ENCODE measurements at regions not wholly inside any gene's neighbourhood (a gene's known extent, or its start where the extent isn't known, plus 50 kb on each side); places are given as distances from the start of the nearest gene placed in this dataset.
A peak's percentile ranks its signal among the peaks of the same experiment; 100 is the strongest.

DNA sequence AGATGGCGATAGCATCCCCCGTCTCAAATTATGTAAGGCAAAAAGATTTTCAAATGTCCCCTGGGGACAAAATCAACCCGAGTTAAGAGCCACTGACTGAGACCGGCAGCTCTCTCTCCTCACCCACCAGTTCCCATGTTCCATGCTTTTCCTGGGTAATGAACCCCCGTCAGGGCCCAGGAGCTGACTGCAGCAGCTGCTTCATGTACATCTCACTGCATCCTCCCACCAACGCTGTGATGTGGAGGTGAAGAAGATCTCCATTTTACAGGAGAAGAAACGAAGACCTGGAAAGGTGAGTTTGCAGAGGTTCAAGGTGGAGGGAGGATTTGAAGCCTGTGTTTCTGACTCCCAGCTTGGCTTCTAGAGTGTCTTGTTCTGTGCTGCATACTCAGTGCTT is 481.1 kb downstream of the MIAT start:
- DNase-seq (ENCODE audit: low read depth), result no peak

DNA sequence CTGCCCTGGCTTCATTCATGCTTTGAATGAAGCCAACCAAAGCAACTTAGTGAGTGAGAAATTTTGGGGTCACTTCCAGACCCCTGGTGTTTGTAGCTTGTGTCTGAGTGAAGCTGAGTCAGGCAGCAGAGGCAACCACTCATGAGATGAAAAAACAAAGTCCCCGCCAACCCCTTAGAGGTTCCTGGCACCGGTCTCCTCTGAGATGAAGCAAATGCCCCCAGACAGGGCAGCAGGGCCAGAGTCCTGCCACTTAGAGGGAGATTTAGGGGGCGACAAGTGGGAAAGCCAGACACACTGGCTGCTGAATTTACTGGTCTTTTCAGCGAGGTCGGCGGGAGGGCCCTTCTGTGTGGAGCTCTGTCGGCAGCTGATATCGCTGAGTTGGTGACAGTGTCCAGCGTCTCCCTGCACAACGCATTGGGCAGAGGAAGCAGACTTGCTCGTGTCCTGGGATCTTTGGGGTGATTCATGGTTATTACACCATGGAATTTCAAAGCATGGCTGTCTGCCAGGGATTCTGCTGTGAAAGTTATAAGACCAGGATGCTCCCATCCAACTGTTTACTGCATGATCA is 482.6 kb downstream of the MIAT start:
- peak; percentile 93 for DNase-seq (ENCODE audit: low read depth)

DNA sequence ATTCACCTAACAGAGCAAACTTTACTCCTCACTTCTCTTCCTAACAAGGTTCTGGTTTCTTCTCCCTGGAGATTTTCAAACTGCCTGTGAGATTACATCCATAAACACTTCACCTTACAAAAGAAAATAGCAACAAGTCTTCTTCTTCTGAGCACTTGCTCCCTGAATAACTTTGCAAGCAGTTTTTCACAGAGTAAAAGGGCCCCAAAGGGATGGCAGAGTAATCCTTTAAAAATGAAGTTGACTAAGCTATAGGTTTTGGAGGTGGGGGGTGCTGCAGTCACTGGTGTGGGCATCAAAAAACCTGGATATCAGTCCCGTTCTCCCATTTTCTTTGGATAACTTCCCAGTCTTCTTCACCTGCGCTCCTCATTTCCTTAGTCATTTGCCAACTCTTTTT is 484.9 kb downstream of the MIAT start:
- no peak for DNase-seq (ENCODE audit: low read depth)

DNA sequence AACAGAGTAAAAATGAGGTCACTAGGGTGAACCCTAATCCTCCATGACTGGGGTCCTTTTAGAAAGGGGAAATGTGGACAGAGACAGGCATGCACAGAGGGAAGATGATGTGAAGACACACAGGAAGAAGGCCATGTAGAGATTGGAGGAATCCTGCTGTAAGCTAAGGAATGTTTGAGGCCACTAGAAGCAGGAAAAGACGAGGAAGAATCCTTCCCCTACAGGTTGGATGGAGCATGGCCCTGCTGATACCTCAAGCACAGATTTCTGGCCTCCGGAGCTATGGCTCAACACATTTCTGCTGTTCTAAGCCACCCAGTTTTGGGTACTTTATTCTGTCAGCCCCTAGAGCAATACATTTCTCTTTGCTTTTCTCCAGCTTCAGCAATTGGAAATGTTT is 486.9 kb downstream of the MIAT start:
- DNase-seq (ENCODE audit: low read depth), result no peak

DNA sequence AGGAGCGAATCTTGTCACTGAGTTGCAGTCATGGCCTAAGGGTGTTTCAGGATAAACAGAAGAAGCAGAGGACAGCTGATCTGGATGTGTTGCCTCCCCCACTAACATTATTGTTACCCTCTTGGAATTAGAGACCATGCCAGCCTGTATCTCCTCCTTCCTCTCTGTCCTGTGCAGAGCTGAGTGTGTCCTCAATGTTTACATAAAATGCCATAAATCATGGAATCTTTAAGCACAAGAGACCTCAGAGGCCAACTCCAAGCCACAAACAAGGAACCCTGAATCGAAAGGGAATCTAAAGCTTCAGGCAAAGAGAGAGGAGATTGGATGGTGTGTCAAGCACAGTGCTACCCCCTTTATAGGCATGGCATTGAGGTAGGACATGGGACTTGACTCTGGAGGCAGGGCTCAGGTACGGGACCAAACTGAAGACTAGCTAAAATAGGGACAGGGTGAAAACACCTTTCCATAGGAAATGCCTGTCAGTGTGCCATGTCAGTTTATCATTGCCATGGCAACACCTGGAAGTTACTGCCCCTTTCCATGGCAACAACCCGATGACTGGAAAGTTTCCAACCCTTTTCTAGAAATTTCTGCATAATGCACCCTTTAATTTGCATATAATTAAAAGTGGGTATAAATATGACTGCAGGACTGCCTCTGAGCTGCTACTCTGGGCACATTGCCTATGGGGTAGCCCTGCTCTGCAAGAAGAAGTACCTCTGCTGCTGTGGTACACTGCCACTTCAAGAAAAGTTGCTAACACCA is 489.7 kb downstream of the MIAT start:
- DNase-seq (ENCODE audit: low read depth), result no peak

DNA sequence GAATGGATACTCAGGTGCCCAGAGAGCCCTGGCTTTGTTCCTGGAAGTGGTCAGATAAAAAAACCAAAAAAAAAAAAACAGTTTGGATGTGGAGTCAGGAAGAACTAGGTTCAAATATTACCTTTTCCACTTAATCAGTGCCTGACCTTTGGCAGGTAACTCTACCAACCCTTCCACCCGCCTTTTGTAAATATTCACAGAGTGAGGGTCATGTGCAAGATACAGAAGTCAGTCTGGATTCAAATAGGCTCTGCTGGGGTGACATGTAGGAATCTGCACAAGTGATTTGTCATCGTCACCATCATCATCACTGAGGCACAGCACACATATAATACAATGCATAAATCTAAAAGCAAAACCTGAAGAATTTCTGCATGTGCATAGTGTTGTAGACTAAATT is 490.7 kb downstream of the MIAT start:
- DNase-seq (ENCODE audit: low read depth), result no peak

DNA sequence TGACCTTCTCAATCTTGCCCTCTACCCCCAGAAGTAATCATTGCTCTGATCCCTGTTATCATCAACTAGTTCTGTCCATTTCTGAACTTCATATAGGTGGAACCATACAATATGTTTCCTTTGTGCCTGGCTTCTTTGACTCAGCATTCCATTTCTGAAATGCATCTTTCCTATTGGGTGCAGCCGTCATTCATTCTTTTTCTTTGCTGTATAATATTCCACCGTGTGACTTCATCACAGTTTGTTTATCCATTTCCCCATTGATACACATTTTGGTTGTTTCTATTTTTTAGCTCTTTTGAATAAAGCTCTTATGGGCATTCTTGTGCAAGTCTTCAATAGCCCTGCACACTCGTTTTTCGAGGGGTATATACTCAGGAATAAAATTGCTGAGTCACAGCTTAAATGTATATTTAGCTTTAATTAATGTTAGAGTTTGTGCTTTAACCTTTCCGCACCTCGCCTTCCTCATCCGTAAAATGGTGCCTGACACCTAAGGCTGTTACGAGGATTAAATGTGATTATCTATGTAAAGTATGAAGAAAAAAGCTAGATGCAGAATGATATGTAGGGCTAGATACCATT is 491.6 kb downstream of the MIAT start:
- DNase-seq (ENCODE audit: low read depth), result no peak

DNA sequence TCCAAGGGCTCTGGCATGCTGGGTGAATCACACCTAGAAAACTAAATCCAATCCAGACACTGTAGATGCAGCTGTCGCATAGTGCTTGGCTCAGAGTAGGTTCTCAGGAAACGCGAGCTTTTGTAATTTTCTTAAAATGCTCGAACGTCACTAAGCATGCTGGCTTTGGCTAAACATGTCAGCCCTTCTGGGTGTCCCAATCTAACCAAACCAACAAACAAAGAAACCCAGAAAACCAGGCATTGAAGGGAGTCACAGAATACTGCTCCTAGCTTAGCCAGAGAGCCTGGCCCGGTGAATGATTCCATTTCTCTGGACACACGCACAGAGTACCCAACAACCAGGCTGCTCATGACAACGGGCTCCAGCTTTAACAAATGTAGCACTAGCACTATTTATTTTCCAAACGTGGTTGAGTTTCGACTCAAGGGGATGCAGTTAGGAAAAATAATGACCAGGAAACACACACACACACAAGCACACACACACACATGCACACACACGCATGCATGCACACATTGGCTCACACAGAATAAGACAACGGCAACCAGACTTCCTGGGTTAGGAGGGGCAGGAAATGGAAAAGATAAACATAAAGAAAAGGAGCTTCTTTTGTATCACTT is 492.6 kb downstream of the MIAT start:
- DNase-seq (ENCODE audit: low read depth), result peak; percentile 81

DNA sequence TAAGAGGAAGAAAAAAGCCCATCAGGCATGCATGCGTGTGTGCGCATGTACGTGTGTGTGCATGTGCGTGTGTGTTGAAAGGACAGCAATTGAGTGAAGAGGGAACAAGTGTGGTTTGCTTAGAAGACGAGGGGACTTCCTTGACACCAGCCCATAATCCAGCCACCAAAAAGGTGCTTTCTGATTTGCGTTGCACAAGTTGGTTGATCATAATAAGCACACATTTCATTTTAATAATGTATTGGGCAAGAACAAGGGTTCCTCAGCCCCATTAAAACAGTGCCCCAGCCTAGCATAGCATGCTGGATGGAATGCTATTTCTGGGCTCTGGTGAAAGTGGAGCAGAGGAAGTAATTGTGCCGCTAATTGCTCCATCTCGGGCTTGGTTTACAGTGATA is 493.2 kb downstream of the MIAT start:
- DNase-seq (ENCODE audit: low read depth), result no peak

DNA sequence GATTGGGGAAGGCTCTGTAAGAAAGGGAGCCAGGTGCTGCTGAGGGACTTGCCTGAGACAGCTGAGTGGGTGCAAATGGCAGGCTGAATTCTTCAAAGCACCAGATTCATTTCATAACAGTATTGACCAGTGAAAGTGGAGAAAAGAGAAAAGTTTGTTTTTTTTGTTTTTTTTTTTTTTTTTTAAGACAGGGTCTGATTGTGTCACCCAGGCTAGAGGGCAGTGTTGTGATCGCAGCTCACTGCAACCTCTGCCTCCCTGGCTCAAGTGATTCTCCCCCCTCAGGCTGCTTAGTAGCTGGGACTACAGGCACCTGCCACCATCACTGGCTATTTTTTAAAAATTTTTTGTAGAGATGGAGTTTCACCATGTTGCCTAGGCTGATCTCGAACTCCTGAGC is 494.0 kb downstream of the MIAT start:
- DNase-seq (ENCODE audit: low read depth), result no peak

DNA sequence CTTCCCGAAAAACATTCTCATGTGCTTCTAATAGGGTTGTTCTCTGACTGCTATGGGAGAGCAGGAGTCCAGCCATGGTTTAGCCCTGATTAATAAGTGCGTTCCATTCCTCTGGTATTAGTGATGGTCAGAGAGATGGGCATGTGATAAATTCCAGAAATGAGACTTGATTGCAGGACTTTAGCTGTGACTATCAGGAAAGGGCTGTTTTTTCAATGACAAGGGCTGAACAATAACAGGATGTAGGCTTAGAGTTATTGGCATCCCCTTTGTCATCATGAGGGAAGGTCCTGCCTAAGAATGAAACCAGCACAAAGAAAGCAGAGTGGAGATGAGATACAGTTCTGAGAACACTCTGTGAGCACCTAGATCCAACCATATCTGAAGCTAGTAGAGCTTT is 494.6 kb downstream of the MIAT start:
- no peak for DNase-seq (ENCODE audit: low read depth)

DNA sequence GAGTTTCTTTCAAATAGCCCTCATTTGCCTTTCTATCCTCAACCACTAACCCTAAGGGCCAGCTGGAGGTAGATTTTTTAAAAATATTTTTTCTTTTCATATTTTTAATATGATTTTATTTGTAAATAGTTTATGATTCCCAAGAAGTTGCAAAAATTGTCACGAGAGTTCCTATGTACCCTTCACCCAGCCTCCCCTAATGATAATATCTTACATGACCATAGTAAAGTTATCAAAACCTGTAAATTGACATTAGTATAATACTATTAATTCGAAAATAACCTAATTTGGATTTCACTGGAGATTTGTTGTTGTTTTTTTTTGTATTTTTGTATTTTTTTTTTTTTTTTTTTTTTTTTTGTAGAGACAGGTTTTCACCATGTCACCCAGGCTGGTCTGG is 495.5 kb downstream of the MIAT start:
- no peak for DNase-seq (ENCODE audit: low read depth)

DNA sequence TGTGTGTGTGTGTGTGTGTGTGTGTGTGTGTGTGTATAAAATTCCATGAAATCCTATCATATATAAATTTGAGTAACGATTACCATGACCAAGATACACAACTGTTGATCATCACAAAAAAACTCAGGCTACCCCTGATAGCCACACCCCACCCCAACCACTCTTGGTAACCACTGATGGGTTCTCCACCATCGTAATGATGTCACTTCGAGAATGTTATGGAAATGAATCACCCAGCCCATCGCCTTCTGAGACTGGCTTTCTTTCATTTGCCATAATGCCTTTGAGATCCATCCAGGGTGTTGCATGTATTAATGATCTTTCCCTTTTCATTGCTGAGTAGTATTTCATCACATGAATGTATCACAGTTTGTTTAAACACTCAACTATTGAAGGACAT is 496.0 kb downstream of the MIAT start:
- DNase-seq (ENCODE audit: low read depth), result peak; percentile 31

DNA sequence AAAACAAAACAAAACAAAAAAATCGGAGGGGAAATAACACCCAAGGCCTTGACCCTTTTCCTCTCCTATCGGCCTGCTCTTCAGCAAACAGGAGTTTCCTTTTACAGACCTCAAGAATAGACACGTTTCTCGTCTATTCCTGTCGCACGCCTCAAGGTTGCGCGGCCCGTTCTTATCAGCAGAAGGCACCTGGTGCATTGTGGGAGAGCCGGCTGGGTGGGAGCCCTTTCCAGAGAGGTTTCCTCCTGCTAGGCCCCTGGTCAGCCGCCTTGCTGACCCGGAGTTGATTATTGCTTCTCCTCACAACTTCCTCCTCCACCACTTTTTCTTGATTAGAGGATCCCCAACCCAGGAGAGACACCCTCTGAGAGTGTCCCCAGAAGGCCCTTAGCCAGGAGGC is 497.3 kb downstream of the MIAT start:
- no peak for DNase-seq (ENCODE audit: low read depth)

DNA sequence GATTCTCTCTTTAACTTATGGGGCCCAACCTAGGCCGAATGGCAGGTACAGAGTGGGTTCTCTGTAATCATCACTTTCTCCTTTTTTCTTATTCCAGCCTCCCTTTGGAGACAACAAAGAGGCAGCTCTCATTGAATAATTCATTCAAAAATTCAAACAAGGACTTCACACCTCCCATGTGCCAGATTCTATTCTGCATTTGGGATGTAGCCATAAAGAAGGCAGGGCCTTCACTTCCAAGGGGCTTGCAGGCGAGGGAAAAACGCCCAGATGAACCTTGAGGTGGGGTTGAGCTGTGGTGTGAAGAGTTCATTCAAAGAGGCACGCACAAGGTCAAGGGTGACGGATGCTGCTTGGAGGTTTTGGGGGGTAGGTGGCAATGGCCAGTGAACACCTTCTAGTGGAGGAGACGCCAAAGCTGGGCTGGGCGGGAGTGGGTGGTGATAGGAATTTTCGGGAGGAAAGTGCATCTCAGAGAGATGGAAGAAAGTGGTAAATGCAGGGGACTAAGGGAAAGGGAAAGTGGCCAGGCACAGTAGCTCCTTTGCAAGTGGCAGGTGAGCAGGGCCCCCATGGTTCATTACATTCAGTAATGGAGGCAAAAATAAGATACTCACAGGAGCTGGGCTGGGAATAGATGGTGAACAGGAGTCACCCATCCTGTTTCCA is 499.6 kb downstream of the MIAT start:
- no peak for DNase-seq (ENCODE audit: low read depth)

DNA sequence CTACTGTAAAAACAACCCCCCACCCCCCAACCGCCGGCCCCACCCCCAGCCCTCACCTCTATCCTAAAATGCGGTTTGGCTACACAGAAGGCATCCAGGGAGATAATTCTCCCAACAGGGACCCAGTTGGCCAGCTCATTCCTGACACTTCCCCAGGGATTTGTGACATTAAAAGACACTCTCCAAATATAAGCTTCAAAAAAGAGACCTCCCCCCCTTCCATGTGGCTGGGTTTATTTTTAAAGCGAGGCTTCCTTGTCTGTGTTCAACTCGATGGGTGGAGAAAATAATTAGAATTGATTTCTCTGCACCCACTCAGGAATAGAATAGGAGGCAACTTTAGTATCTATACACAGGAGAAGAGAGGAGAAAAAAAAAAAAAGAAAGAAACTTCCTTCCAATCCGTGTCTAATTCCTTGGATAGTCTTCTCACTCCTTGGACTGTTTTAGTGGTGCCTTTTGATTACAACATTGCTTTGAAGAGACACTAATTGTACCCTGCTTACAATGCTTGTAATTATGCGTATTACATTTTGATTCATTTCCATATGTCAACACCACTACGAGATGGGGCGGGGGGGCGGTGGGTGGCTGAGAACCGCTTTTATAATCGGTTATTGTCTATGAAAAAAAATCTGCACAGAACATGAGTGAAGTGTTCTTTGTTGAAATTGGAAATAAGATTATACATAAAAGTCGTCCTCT is 500.4 kb downstream of the MIAT start:
- DNase-seq (ENCODE audit: low read depth), result no peak

DNA sequence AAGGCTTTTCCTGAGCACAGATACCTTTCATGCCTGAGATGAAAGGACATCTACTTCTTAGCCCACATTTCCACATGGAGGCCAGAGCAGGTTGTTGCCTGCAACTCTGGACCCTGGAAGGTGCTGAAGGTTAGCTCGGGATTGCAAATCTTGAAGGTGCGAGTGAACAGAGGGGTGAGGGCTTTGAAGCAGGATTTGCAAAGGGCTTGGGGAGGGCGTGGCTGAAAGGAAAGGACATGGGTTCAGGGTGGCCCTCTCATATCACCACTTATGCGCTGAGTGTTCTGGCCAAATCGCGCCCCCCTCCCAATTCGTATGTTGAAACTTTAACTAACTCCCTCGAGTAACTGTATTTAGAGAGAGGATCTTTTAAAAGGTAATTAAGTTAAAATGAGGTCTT is 501.6 kb downstream of the MIAT start:
- no peak for DNase-seq (ENCODE audit: low read depth)

DNA sequence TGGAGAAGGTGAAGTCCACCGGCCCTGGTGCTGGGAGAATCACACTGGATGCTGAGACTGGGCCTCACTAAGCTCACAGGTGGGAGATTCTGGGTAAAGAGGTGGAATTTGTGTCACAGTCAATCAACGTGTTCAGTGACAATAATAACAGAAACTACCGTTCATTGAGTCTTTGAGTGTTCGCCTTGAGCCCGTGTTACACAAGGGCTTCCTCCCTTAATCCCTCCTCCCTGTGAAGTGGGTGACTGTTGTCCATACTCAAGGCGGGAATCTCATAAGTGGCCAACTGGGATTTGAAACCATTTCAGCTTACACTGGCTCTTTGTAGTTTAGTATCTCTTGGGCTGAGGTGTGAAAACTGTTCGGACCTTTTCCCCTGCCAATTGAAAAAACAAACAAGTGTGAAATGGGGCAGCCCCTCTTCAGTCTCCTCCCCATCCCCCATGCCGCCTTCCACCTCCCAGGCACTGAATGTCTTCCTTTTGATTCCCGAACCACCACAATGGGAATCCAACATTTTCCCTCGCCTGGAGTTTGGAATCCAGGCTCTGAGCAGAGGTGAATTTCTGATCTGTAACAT is 502.4 kb downstream of the MIAT start:
- DNase-seq (ENCODE audit: low read depth), result no peak

DNA sequence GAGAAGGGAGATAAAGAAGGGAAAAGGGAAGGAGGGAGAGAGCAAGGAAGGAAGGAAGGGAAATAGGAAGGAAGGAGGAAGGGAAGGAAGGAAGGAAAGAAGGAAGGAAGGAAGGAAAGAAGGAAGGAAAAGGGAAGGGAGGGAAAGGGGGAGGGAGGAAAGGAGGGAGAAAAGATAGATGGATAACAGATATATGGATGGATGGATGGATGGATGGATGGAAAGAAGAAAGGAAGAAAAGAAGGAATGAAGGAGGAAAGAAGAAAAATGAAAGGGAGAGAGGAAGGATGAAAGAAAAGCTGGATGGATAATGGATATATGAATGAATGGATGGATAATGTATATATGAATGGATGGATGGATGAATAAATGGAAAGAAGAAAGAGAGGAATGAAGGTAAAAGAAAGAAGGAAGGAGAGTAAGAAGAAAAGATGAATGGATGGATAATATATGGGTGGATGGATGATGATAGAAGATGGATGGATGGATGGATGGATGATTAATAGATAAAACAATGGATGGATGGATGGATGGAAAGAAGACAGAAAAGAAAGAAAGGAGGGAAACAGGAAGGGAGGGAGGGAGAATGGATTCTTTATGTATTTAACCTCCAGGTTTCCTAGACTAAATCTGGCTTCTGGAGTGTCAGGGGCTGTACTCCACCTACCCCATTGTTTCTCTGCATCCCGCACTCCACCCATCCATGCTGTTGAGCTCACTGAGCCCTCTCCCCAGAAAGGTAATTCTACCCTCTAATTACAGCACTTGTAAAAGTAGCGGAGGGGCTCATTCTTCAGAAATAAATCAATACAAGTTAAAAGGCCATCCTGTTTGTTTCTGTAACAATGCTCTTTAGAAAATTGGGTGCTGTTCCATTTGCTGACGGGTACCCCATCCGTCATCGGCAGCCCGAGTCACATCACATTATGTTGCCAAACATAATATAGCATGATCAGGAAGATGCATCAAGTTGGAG is 506.1 kb downstream of the MIAT start:
- no peak for DNase-seq (ENCODE audit: low read depth)

All from LHCN-M2 (cell line).